ENCODE measurements at regions not wholly inside any gene's neighbourhood (a gene's known extent, or its start where the extent isn't known, plus 50 kb on each side); places are given as distances from the start of the nearest gene placed in this dataset.
"Not testable (repeated sequence)": the region's sequence is repeated elsewhere in the genome, so short reads cannot be mapped to it uniquely, and the experiment has no call there.

GRCh38 chr19:20285876-20286275, 118.9 kb downstream of the ZNF486 start:
- TF ChIP-seq, protein P1, sequence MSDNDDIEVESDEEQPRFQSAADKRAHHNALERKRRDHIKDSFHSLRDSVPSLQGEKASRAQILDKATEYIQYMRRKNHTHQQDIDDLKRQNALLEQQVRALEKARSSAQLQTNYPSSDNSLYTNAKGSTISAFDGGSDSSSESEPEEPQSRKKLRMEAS (IDR thresholded peaks at IDR 0.05): not testable (repeated sequence)
- TF ChIP-seq ZFP36 (IDR thresholded peaks at IDR 0.05; ENCODE audit: borderline replicate concordance, partially characterized antibody); POLR2A (IDR thresholded peaks at IDR 0.05; ENCODE audit: low read length); RARB (CRISPR knock-in tag; IDR thresholded peaks at IDR 0.05); MAFK (IDR thresholded peaks at IDR 0.05; ENCODE audit: partially characterized antibody): not testable (repeated sequence)
